HUES48 (cell line): ENCODE measurements at regions not wholly inside any gene's neighbourhood (a gene's known extent, or its start where the extent isn't known, plus 50 kb on each side); places are given as distances from the start of the nearest gene placed in this dataset.

ENCODE experiments used
- H3K27ac ChIP-seq: one replicate; pipeline ENCODE4 v1.7.0; 2013; ENCODE audit warnings: low read depth, low read length, inconsistent platforms
- H3K27me3 ChIP-seq: 2 replicates; pipeline ENCODE4 v1.6.1; 2013; ENCODE audit warnings: mild to moderate bottlenecking, low read length; ENCODE audit not compliant: control insufficient read depth, insufficient read depth
- H3K36me3 ChIP-seq: 2 replicates; pipeline ENCODE4 v1.6.1; 2013; ENCODE audit warnings: low read length; ENCODE audit not compliant: control insufficient read depth, insufficient read depth
- H3K4me1 ChIP-seq: 2 replicates; pipeline ENCODE4 v1.6.1; 2013; ENCODE audit warnings: mild to moderate bottlenecking, low read length; ENCODE audit not compliant: control insufficient read depth, insufficient read depth
- H3K4me3 ChIP-seq: 2 replicates; pipeline ENCODE4 v1.5.1; 2013; ENCODE audit warnings: mild to moderate bottlenecking, low read depth, low read length
- H3K9ac ChIP-seq: 2 replicates; pipeline ENCODE4 v1.6.1; 2013; ENCODE audit warnings: mild to moderate bottlenecking, low read depth, low read length, moderate library complexity
- H3K9me3 ChIP-seq: 2 replicates; pipeline ENCODE4 v1.6.1; 2013; ENCODE audit warnings: low read length; ENCODE audit not compliant: control insufficient read depth, insufficient read depth

DNA sequence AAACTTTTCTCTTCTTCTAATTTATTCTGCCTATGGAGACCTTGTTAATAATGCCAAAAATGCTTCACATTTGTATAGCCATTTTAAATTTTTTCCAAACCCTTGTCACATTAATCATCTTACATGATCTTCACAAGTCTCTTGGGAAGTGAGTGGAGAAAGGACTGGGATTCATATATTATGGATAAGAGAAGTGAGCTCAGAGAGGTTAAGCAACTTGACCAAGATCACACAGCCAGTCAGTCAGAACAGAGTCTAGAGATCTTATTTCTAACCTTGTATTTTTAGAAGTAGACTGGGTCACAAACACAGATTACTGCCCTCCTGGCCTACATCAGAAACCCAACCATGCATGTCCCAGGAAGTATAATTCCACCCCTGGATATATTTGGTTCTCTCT, 218.0 kb upstream of the ADRA1B start:
- no peaks in the 10 kb centered on the region for H3K36me3 ChIP-seq

DNA sequence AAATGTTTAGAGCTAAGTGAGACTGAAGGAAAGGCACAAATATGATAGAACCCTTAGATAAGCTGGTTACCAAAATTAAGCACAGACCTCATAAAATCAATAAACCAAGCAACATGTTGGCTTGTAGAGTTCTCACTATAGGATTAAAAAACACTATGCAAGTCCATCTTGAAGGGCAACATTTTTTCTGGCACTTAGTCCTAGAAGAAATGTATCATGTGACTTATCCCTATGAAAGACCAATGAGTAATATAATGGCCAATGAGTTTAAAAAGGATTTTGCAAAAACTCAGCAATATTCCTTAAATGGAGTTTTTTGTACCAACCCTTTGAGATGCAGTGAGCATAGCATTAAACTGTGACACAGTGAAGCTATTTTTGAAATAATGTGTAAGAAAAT, 216.3 kb upstream of the ADRA1B start:
- Histone ChIP-seq H3K9me3 (no peaks in the 10 kb centered on the region), H3K4me1 (peaks cover 10% of the 10 kb centered on the region; the same call in 1 of the 2 replicates), H3K4me3 (no peak overlapping the region), H3K27me3 (no peaks in the 10 kb centered on the region), H3K36me3 (no peaks in the 10 kb centered on the region), H3K9ac (no peak overlapping the region), H3K27ac (no peak overlapping the region)

More for the DNA sequence above, 218.0 kb upstream of the ADRA1B start:
- Histone ChIP-seq H3K27ac (no peak overlapping the region), H3K4me3 (no peak overlapping the region), H3K9ac (no peak overlapping the region), H3K27me3 (no peaks in the 10 kb centered on the region), H3K4me1 (peaks cover 10% of the 10 kb centered on the region; the same call in 1 of the 2 replicates), H3K9me3 (no peaks in the 10 kb centered on the region)

DNA sequence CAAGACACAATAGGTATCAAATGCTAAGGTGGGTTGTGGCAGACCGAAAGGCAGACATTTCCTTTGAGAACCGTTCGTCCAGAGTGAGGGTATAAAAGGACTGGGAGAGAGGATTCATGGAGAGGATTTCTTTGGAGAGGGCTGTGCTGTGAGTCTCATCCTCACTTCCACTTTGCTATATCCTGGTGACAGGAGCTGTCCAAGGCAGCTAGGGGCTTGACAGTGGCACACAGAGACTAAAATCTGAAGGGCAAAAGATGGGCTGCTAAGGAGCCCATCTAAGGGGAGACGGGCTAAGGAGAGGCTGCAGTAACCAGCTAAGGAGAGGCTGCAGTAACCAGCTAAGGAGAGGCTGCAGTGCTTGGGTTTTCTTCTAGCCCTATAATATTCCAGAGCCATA, 214.0 kb upstream of the ADRA1B start:
- Histone ChIP-seq H3K9ac (no peak overlapping the region), H3K27ac (no peak overlapping the region), H3K9me3 (no peaks in the 10 kb centered on the region), H3K4me3 (no peak overlapping the region), H3K4me1 (no peaks in the 10 kb centered on the region), H3K27me3 (no peaks in the 10 kb centered on the region), H3K36me3 (no peaks in the 10 kb centered on the region)

DNA sequence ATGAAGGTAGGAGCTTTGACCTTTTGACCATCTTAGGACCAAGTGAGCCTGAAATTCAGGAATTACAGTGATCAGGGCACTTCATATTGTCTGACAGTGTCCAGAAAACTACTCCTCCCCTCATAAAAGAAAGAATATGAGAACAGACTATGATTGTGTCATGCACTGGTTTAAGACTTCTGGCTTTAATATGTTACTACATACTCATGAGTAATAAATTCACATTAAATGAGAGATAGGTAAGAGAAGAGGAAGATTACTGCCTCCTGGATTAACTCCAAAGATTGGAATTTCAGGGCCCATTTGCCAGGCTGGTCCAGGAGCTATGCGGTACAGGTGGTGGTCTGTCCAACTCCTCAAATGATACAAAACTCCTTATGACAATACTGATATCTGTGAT, 213.5 kb upstream of the ADRA1B start:
- Histone ChIP-seq H3K4me3 (no peak overlapping the region), H3K27me3 (no peaks in the 10 kb centered on the region), H3K9ac (no peak overlapping the region), H3K36me3 (no peaks in the 10 kb centered on the region), H3K4me1 (no peaks in the 10 kb centered on the region), H3K9me3 (peaks cover 2% of the 10 kb centered on the region), H3K27ac (no peak overlapping the region)

DNA sequence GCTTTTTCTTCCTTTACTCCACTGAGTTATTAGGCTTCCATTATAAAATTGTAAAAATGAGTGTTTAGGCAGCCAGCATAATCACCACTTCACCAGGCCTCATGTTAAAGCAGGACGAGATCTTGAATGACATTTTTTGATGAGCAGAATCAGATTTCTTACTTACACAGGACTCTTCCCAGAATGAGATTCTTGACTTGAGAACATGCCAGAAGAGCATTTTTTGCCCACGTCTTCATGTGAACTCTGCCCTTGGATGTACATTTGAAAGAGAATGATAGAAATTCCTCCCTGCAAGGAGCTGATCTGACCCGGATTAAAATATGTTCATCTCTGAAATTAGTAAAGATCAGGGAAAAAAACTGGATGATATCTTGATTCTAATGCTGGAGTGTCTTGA, 212.1 kb upstream of the ADRA1B start:
- no peak overlapping the region for H3K4me3 ChIP-seq

DNA sequence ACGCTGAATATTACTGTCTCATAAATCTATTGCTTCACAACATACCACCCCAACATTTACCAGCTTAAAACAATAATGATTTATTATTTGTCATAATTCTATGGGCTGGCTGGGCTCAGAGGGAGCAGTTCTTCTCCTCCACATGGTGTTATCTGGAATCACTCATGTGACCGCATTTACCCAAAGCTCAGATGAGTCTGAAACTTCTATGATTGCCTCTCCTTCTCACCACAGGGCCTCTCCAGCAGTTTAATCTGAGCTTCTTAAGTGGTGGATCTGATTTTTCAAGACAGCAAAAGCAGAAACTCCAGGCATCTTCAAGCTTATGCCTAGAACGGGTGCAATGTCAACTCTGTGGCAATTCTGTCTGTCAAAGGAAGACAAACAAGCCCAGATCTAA, 210.3 kb upstream of the ADRA1B start:
- no peak overlapping the region for H3K27ac ChIP-seq
- no peaks in the 10 kb centered on the region for H3K27me3 ChIP-seq
- H3K4me3 ChIP-seq, result no peak overlapping the region
- H3K36me3 ChIP-seq, result no peaks in the 10 kb centered on the region
- no peak overlapping the region for H3K9ac ChIP-seq
- H3K9me3 ChIP-seq, result peaks cover 11% of the 10 kb centered on the region
- no peaks in the 10 kb centered on the region for H3K4me1 ChIP-seq

More for the DNA sequence above, 212.1 kb upstream of the ADRA1B start:
- no peaks in the 10 kb centered on the region for H3K36me3 ChIP-seq
- H3K27me3 ChIP-seq, result no peaks in the 10 kb centered on the region
- H3K4me1 ChIP-seq, result no peaks in the 10 kb centered on the region
- H3K27ac ChIP-seq, result no peak overlapping the region
- H3K9ac ChIP-seq, result no peak overlapping the region
- peaks cover 11% of the 10 kb centered on the region for H3K9me3 ChIP-seq

DNA sequence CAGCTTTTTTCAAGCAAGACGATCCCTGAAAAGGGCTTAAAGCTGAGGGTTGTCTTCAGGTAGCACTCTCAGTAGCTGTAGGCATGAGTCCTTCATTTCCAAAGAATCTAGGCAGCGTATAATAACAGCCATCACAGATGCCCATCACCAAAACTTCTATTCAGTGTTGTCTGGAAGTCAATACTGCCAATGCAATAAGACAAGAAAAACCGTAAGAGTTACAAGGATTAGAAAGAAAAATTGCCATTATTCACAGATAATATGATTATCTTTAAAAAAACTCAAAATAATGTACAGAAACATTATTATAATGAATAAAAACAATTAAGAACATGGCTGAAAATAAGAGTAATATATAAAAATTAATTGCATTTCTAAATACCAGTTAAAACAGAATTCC, 208.2 kb upstream of the ADRA1B start:
- Histone ChIP-seq H3K36me3 (no peaks in the 10 kb centered on the region), H3K4me1 (no peaks in the 10 kb centered on the region), H3K9ac (no peak overlapping the region), H3K27ac (no peak overlapping the region), H3K27me3 (no peaks in the 10 kb centered on the region), H3K4me3 (no peak overlapping the region), H3K9me3 (peaks cover 11% of the 10 kb centered on the region)

DNA sequence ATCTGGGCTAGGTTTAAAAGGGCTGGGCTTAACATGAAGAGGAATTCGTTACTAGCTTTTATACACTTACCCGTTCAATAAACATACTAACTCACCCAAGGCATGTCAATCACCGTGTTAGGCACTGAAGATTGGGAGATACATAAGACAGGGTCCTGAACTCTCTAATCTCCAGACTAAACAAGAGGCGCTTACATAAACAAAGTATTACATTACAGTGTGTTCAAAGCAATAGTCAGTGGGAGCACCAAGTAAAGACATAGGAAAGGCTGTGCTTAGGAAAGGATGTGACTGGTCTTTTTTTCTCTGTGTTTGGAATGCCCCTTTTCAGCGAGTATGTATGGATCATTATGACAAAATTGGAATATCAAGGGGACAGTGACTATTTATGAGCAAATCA, 203.6 kb upstream of the ADRA1B start:
- no peaks in the 10 kb centered on the region for H3K36me3 ChIP-seq
- H3K27ac ChIP-seq, result no peak overlapping the region
- no peak overlapping the region for H3K4me3 ChIP-seq
- H3K4me1 ChIP-seq, result no peaks in the 10 kb centered on the region
- H3K9ac ChIP-seq, result no peak overlapping the region
- H3K27me3 ChIP-seq, result no peaks in the 10 kb centered on the region
- peaks cover 11% of the 10 kb centered on the region for H3K9me3 ChIP-seq

DNA sequence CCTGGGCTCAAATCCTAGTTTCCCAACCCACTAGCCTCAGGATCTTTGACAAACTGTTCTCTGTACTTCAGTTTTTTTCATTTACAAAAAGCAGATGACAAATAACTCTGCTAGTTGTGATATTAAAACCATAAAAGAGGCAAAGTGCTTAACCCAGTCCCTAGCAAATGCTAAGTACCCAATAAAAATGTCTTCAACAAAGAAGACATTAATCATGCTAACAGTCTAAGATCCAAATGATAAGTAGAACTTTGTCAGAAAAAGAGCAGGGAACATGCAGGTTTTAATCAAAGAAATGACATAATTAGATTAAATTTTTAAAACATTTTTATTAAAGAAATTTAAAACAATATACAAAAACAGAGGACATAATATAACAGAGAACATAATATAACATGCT, 203.0 kb upstream of the ADRA1B start:
- H3K4me3 ChIP-seq, result no peak overlapping the region
- no peaks in the 10 kb centered on the region for H3K27me3 ChIP-seq
- no peaks in the 10 kb centered on the region for H3K4me1 ChIP-seq
- no peaks in the 10 kb centered on the region for H3K36me3 ChIP-seq
- peaks cover 5% of the 10 kb centered on the region; the same call in 1 of the 2 replicates for H3K9me3 ChIP-seq
- H3K9ac ChIP-seq, result no peak overlapping the region
- H3K27ac ChIP-seq, result no peak overlapping the region

DNA sequence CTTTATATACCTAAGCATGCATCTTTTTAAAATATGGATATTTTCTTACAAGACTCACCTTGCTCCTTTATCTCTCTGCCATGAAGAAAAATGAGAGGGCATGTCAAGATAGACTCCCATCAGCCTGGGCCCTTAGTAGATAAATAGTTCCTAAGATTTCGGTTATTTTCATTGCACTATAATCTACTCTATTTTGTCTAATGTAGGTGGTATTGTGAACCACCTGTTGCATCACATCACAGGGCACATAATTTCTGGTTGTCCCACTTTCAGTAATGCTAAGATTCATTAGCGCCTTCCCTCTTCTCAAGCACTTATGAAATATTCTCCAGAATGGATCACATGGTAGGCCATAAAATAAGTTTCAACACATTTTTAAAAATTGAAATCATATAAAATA, 202.5 kb upstream of the ADRA1B start:
- Histone ChIP-seq H3K4me1 (no peaks in the 10 kb centered on the region), H3K4me3 (no peak overlapping the region), H3K9ac (no peak overlapping the region), H3K27me3 (no peaks in the 10 kb centered on the region), H3K27ac (no peak overlapping the region), H3K36me3 (no peaks in the 10 kb centered on the region), H3K9me3 (peaks cover under 1% of the 10 kb centered on the region; the same call in 1 of the 2 replicates)

DNA sequence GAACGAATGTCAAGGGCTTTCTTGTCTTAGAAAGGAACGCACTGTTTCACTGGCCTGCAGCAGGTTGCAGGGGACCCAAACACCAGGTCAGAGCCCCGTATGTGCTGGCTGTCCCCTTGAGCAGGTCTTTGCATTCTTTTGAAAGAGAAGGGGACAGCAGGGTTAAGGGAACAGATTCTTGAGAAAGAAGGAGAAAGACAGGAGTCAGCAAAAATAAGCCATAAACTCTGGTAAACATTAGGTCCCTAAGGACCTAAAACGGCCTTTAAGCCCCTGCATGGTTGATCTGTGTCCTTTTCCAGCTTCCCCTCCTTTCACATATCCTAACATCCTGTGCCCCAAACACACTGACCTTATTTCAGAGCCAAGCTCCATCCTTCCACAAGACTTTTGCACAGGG, 190.8 kb upstream of the ADRA1B start:
- no peak overlapping the region for H3K4me3 ChIP-seq
- H3K27ac ChIP-seq, result no peak overlapping the region
- H3K9ac ChIP-seq, result no peak overlapping the region
- 0 out of 2 replicates have a peak, but pooled peaks cover 3% of the 10 kb centered on the region for H3K4me1 ChIP-seq
- no peaks in the 10 kb centered on the region for H3K36me3 ChIP-seq
- no peaks in the 10 kb centered on the region for H3K27me3 ChIP-seq
- H3K9me3 ChIP-seq, result no peaks in the 10 kb centered on the region

DNA sequence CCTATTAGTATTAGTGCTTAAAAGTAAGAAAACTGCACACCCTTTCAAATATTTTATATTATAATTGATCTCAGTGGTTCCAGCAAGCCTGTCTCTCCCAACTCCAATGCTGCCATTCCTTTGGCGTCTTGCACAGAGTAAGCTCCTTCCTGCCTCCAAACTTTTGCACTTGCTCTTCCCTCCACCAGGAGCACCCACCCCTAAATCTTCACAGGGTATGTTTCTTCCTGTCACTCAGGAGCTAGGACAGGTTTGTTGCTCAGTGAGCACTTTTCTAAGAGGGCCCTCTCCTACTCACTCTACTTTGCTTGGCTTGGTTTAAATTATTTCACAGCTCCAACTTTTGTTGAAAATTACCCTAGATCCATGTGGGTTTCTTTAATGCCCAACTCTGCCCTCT, 189.1 kb upstream of the ADRA1B start:
- Histone ChIP-seq H3K4me1 (0 out of 2 replicates have a peak, but pooled peaks cover 3% of the 10 kb centered on the region), H3K9ac (no peak overlapping the region), H3K4me3 (no peak overlapping the region), H3K27ac (no peak overlapping the region), H3K27me3 (no peaks in the 10 kb centered on the region), H3K9me3 (no peaks in the 10 kb centered on the region), H3K36me3 (no peaks in the 10 kb centered on the region)
